ENCODE measurements at regions not wholly inside any gene's neighbourhood (a gene's known extent, or its start where the extent isn't known, plus 50 kb on each side); places are given as distances from the start of the nearest gene placed in this dataset.

DNA sequence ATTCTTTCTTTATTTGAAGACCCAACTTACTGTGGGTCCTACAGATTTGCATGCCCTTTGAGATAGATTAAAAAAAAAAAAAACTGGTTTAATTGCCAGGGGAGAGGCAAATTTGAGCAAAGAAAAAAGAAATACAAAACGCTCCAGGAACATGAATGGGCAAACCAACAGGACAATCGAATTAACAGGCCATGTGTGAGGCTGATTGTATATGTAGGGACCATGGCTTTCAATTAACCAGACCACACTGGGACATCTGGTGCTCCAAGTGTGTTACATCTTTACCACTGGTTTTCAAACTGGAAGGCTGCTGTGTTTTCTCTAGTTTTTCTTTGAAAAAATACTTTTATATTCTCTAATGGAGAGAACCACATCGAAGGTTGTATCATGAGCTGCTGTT is 612.1 kb upstream of the SEMA6A start:
- no peaks in the 10 kb centered on the region for H3K27me3 ChIP-seq
- no peaks in the 10 kb centered on the region for H3K36me3 ChIP-seq
- Mint-ChIP-seq H3K27ac (no peak overlapping the region), H3K36me3 (no peaks in the 10 kb centered on the region), H3K4me3 (no peak overlapping the region), H3K4me1 (peaks cover 2% of the 10 kb centered on the region), H3K27me3 (ENCODE audit: insufficient read depth, low read depth) (peaks cover 2% of the 10 kb centered on the region), H3K9me3 (no peaks in the 10 kb centered on the region)
- no peak for DNase-seq (ENCODE audit: low spot score)
- no peak overlapping the region for H3K27ac ChIP-seq
- H3F3A ChIP-seq (ENCODE audit: low read depth) = no peaks in the 10 kb centered on the region
- no peaks in the 10 kb centered on the region for H3K79me2 ChIP-seq (ENCODE audit: low read depth)
- H3K9me3 ChIP-seq (ENCODE audit: low read depth) = no peaks in the 10 kb centered on the region
- H2AFZ ChIP-seq (replicated peaks) = no peak overlapping the region
- no peaks in the 10 kb centered on the region for H3K4me1 ChIP-seq
- TF ChIP-seq EZH2 (IDR thresholded peaks at IDR 0.05) = no peak
- no peak for TF ChIP-seq EZH2phosphoT487 (IDR thresholded peaks at IDR 0.05)
- TF ChIP-seq, protein P1, sequence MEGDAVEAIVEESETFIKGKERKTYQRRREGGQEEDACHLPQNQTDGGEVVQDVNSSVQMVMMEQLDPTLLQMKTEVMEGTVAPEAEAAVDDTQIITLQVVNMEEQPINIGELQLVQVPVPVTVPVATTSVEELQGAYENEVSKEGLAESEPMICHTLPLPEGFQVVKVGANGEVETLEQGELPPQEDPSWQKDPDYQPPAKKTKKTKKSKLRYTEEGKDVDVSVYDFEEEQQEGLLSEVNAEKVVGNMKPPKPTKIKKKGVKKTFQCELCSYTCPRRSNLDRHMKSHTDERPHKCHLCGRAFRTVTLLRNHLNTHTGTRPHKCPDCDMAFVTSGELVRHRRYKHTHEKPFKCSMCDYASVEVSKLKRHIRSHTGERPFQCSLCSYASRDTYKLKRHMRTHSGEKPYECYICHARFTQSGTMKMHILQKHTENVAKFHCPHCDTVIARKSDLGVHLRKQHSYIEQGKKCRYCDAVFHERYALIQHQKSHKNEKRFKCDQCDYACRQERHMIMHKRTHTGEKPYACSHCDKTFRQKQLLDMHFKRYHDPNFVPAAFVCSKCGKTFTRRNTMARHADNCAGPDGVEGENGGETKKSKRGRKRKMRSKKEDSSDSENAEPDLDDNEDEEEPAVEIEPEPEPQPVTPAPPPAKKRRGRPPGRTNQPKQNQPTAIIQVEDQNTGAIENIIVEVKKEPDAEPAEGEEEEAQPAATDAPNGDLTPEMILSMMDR (IDR thresholded peaks at IDR 0.05) = no peak
- no peak overlapping the region for H3K4me3 ChIP-seq
- no peak overlapping the region for H3K9ac ChIP-seq
- no peaks in the 10 kb centered on the region for H4K20me1 ChIP-seq (ENCODE audit: low read depth)
- no peak overlapping the region for H3K4me2 ChIP-seq

GRCh38 chr5:117183326-117183725 is 608.7 kb upstream of the SEMA6A start:
- no peak overlapping the region for H2AFZ ChIP-seq (replicated peaks)
- H3K4me3 ChIP-seq = no peak overlapping the region
- no peak overlapping the region for H3K27ac ChIP-seq
- H4K20me1 ChIP-seq (ENCODE audit: low read depth) = no peaks in the 10 kb centered on the region
- no peak overlapping the region for H3K9ac ChIP-seq
- no peaks in the 10 kb centered on the region for H3K79me2 ChIP-seq (ENCODE audit: low read depth)
- TF ChIP-seq, protein P1 (IDR thresholded peaks at IDR 0.05) = no peak
- TF ChIP-seq EZH2phosphoT487 (IDR thresholded peaks at IDR 0.05) (no peak), EZH2 (IDR thresholded peaks at IDR 0.05) (no peak)
- no peaks in the 10 kb centered on the region for H3K9me3 ChIP-seq (ENCODE audit: low read depth)
- no peaks in the 10 kb centered on the region for H3K36me3 ChIP-seq
- Mint-ChIP-seq H3K4me1 (no peaks in the 10 kb centered on the region), H3K36me3 (no peaks in the 10 kb centered on the region), H3K9me3 (no peaks in the 10 kb centered on the region), H3K27ac (no peak overlapping the region), H3K4me3 (no peak overlapping the region), H3K27me3 (ENCODE audit: insufficient read depth, low read depth) (peaks cover 2% of the 10 kb centered on the region)
- H3K4me1 ChIP-seq = no peaks in the 10 kb centered on the region
- no peaks in the 10 kb centered on the region for H3K27me3 ChIP-seq
- DNase-seq (ENCODE audit: low spot score) = no peak
- H3K4me2 ChIP-seq = no peak overlapping the region
- H3F3A ChIP-seq (ENCODE audit: low read depth) = no peaks in the 10 kb centered on the region

GRCh38 chr5:117182104-117182503 is 607.5 kb upstream of the SEMA6A start:
- Histone ChIP-seq H3K27ac (no peak overlapping the region), H3K79me2 (ENCODE audit: low read depth) (no peaks in the 10 kb centered on the region), H3K9ac (no peak overlapping the region), H4K20me1 (ENCODE audit: low read depth) (no peaks in the 10 kb centered on the region), H3F3A (ENCODE audit: low read depth) (no peaks in the 10 kb centered on the region), H3K9me3 (ENCODE audit: low read depth) (no peaks in the 10 kb centered on the region), H3K36me3 (no peaks in the 10 kb centered on the region), H3K4me1 (no peaks in the 10 kb centered on the region), H3K4me3 (no peak overlapping the region), H3K4me2 (no peak overlapping the region), H3K27me3 (no peaks in the 10 kb centered on the region), H2AFZ (replicated peaks) (no peak overlapping the region)
- Mint-ChIP-seq H3K4me3 (no peak overlapping the region), H3K27me3 (ENCODE audit: insufficient read depth, low read depth) (peaks cover 2% of the 10 kb centered on the region), H3K36me3 (no peaks in the 10 kb centered on the region), H3K27ac (no peak overlapping the region), H3K9me3 (no peaks in the 10 kb centered on the region), H3K4me1 (peaks cover 2% of the 10 kb centered on the region)
- no peak for DNase-seq (ENCODE audit: low spot score)
- TF ChIP-seq EZH2phosphoT487 (IDR thresholded peaks at IDR 0.05) = no peak
- no peak for TF ChIP-seq EZH2 (IDR thresholded peaks at IDR 0.05)
- TF ChIP-seq, protein P1 (IDR thresholded peaks at IDR 0.05) = no peak

All from neural progenitor cell (in vitro differentiated cells).